MM.1S (cell line): ENCODE measurements at regions not wholly inside any gene's neighbourhood (a gene's known extent, or its start where the extent isn't known, plus 50 kb on each side); places are given as distances from the start of the nearest gene placed in this dataset.

Source experiments
- CTCF ChIP-seq: fragments of 300-600 bp; sonication (generic); IDR thresholded peaks from 2 replicates; pipeline ENCODE4 v1.5.1; 2016; ENCODE audit warnings: antibody characterized with exemption, low read length, mixed read lengths
- EZH2 ChIP-seq: fragments of 300-600 bp; sonication (generic); optimal IDR thresholded peaks from 2 replicates; pipeline ENCODE3; 2017; ENCODE audit warnings: low read depth, mild to moderate bottlenecking, antibody characterized with exemption, low read length, mixed read lengths
- EZH2phosphoT487 ChIP-seq: fragments of 300-600 bp; sonication (generic); IDR thresholded peaks from 2 replicates; pipeline ENCODE4 v1.6.1; 2018; ENCODE audit warnings: antibody characterized with exemption, low read length

- TF ChIP-seq CTCF (no peak), EZH2phosphoT487 (no peak), EZH2 (no peak)
Measured at GRCh38 chrX:20567108-20567507, 300.4 kb upstream of the RPS6KA3 start.
